Activated CD4-positive, alpha-beta T cell treated with anti-CD3 and anti-CD28 coated beads for 36 hours (primary cell): ENCODE measurements at regions not wholly inside any gene's neighbourhood (a gene's known extent, or its start where the extent isn't known, plus 50 kb on each side); places are given as distances from the start of the nearest gene placed in this dataset.
"Not testable (repeated sequence)": the region's sequence is repeated elsewhere in the genome, so short reads cannot be mapped to it uniquely, and the experiment has no call there.

Source experiments
- ATAC-seq: fragments of 200-7000 bp; cut with Tn5 transposase; one replicate; pipeline ENCODE4 v1.10.0; 2021; ENCODE audit warnings: mild to moderate bottlenecking, moderate library complexity
- CTCF ChIA-PET: fragments of 350-600 bp; sonication (Branson Sonifier 250); formaldehyde crosslinking; loops from one replicate; lab custom pipeline; 2021; ENCODE audit warnings: antibody characterized with exemption; lab: Charles Lee
- POLR2A ChIA-PET: fragments of 350-600 bp; sonication (Branson Sonifier 250); formaldehyde crosslinking; loops from one replicate; lab custom pipeline; 2021; ENCODE audit warnings: antibody characterized with exemption, inconsistent platforms; lab: Charles Lee
- DNase-seq: peaks from one replicate; pipeline ENCODE4 v3.0.0-alpha.2; 2020
- H3K27ac Mint-ChIP-seq: one replicate; pipeline ENCODE4 v1.8.0; 2021; ENCODE audit warnings: mixed read lengths
- H3K27me3 Mint-ChIP-seq: one replicate; pipeline ENCODE4 v1.8.0; 2021; ENCODE audit warnings: mixed read lengths
- H3K36me3 Mint-ChIP-seq: one replicate; pipeline ENCODE4 v1.8.0; 2021; ENCODE audit warnings: low read depth, mixed read lengths
- H3K4me1 Mint-ChIP-seq: one replicate; pipeline ENCODE4 v1.8.0; 2021; ENCODE audit warnings: mixed read lengths
- H3K4me3 Mint-ChIP-seq: one replicate; pipeline ENCODE4 v1.8.0; 2021; ENCODE audit warnings: mild to moderate bottlenecking, moderate library complexity, mixed read lengths
- H3K9me3 Mint-ChIP-seq: one replicate; pipeline ENCODE4 v1.8.0; 2021; ENCODE audit warnings: low read depth, mixed read lengths
- intact Hi-C, 2 experiments: fragments of 100-400 bp; cut with DNase I in 1 of 2; cut with micrococcal nuclease in 1 of 2; formaldehyde crosslinking; loops; one replicate each; pipeline versions ENCODE4 v1.14.2 to v1.15.1; 2022 to 2024; cut with DNase I, micrococcal nuclease

GRCh38 chr3:174358252-174358651, 500.9 kb upstream of the NAALADL2 start:
- Mint-ChIP-seq H3K27ac (no peak overlapping the region), H3K36me3 (no peaks in the 10 kb centered on the region), H3K4me3 (no peak overlapping the region), H3K4me1 (no peaks in the 10 kb centered on the region), H3K27me3 (no peaks in the 10 kb centered on the region), H3K9me3 (no peaks in the 10 kb centered on the region)
- intact Hi-C loops: no loop called here
- no peak for ATAC-seq
- POLR2A ChIA-PET: no interaction called here
- DNase-seq: no peak
- CTCF ChIA-PET: no interaction called here

- H3K4me3 Mint-ChIP-seq: no peak overlapping the region
- H3K27ac Mint-ChIP-seq: no peak overlapping the region
- no peaks in the 10 kb centered on the region for H3K9me3 Mint-ChIP-seq
- no peaks in the 10 kb centered on the region for H3K4me1 Mint-ChIP-seq
- H3K36me3 Mint-ChIP-seq: no peaks in the 10 kb centered on the region
- intact Hi-C loops: no loop called here
- ChIA-PET POLR2A (no interaction called here), CTCF (interaction anchor here (0.6 kb wide), 1 partner anchor 344 kb away, joined by 3 read pairs; no protein-coding TSS in a partner anchor)
- ATAC-seq (no peak), DNase-seq (no peak)
- no peaks in the 10 kb centered on the region for H3K27me3 Mint-ChIP-seq
These were observed 496.6 kb upstream of the NAALADL2 start for GRCh38 chr3:174362556-174362955.

GRCh38 chr3:174363256-174363655, 495.9 kb upstream of the NAALADL2 start:
- Mint-ChIP-seq H3K27ac (no peak overlapping the region), H3K9me3 (no peaks in the 10 kb centered on the region), H3K27me3 (no peaks in the 10 kb centered on the region), H3K4me3 (no peak overlapping the region), H3K4me1 (no peaks in the 10 kb centered on the region), H3K36me3 (no peaks in the 10 kb centered on the region)
- intact Hi-C loops: no loop called here
- ATAC-seq (no peak), DNase-seq (no peak)
- ChIA-PET CTCF (interaction anchor here (0.6 kb wide), 1 partner anchor 1024 kb away, joined by 4 read pairs; no protein-coding TSS in a partner anchor), POLR2A (no interaction called here)

- no peak for ATAC-seq
These were observed 493.3 kb upstream of the NAALADL2 start for GRCh38 chr3:174365796-174366195.

GRCh38 chr3:174366904-174367303, 492.2 kb upstream of the NAALADL2 start:
- DNase-seq, H3K27me3 Mint-ChIP-seq, intact Hi-C loops, H3K4me1 Mint-ChIP-seq, H3K4me3 Mint-ChIP-seq, POLR2A ChIA-PET, CTCF ChIA-PET, ATAC-seq, H3K27ac Mint-ChIP-seq, H3K9me3 Mint-ChIP-seq, H3K36me3 Mint-ChIP-seq: not testable (repeated sequence)

More at GRCh38 chr3:174365796-174366195, 493.3 kb upstream of the NAALADL2 start:
- H3K27ac Mint-ChIP-seq: no peak overlapping the region
- no peak overlapping the region for H3K4me3 Mint-ChIP-seq
- H3K4me1 Mint-ChIP-seq: no peaks in the 10 kb centered on the region
- DNase-seq: no peak
- H3K36me3 Mint-ChIP-seq: no peaks in the 10 kb centered on the region
- H3K27me3 Mint-ChIP-seq: no peaks in the 10 kb centered on the region
- intact Hi-C loops: no loop called here
- ChIA-PET CTCF (no interaction called here), POLR2A (no interaction called here)
- peaks cover 2% of the 10 kb centered on the region for H3K9me3 Mint-ChIP-seq

GRCh38 chr3:174376346-174376745, 482.8 kb upstream of the NAALADL2 start:
- H3K4me1 Mint-ChIP-seq: no peaks in the 10 kb centered on the region
- intact Hi-C loops: loop anchor here in 1 of 2 experiments (1.0 kb wide), 1 partner anchor 27 kb away; no protein-coding TSS in a partner anchor
- H3K27ac Mint-ChIP-seq: no peak overlapping the region
- no peak overlapping the region for H3K4me3 Mint-ChIP-seq
- H3K36me3 Mint-ChIP-seq: no peaks in the 10 kb centered on the region
- H3K9me3 Mint-ChIP-seq: peaks cover 1% of the 10 kb centered on the region
- ChIA-PET POLR2A (no interaction called here), CTCF (no interaction called here)
- H3K27me3 Mint-ChIP-seq: no peaks in the 10 kb centered on the region
- ATAC-seq (no peak), DNase-seq (no peak)

- no peak overlapping the region for H3K27ac Mint-ChIP-seq
- no peaks in the 10 kb centered on the region for H3K36me3 Mint-ChIP-seq
- ChIA-PET POLR2A (no interaction called here), CTCF (no interaction called here)
- no peaks in the 10 kb centered on the region for H3K4me1 Mint-ChIP-seq
- H3K9me3 Mint-ChIP-seq: peaks cover 1% of the 10 kb centered on the region
- H3K27me3 Mint-ChIP-seq: no peaks in the 10 kb centered on the region
- no peak overlapping the region for H3K4me3 Mint-ChIP-seq
- no peak for ATAC-seq
- intact Hi-C loops: no loop called here
- no peak for DNase-seq
These were observed 482.0 kb upstream of the NAALADL2 start for GRCh38 chr3:174377096-174377495.

- CTCF ChIA-PET: no interaction called here
These were observed 481.4 kb upstream of the NAALADL2 start for GRCh38 chr3:174377684-174378083.

GRCh38 chr3:174382878-174383277, 476.3 kb upstream of the NAALADL2 start:
- CTCF ChIA-PET: no interaction called here
- POLR2A ChIA-PET: no interaction called here
- Mint-ChIP-seq H3K4me3 (no peak overlapping the region), H3K9me3 (peaks cover 1% of the 10 kb centered on the region), H3K27me3 (no peaks in the 10 kb centered on the region), H3K36me3 (no peaks in the 10 kb centered on the region), H3K27ac (no peak overlapping the region), H3K4me1 (no peaks in the 10 kb centered on the region)
- no peak for ATAC-seq
- intact Hi-C loops: no loop called here
- DNase-seq: no peak

More at GRCh38 chr3:174377684-174378083, 481.4 kb upstream of the NAALADL2 start:
- ATAC-seq: no peak
- POLR2A ChIA-PET: no interaction called here
- no peaks in the 10 kb centered on the region for H3K4me1 Mint-ChIP-seq
- H3K27me3 Mint-ChIP-seq: no peaks in the 10 kb centered on the region
- no peak overlapping the region for H3K27ac Mint-ChIP-seq
- no peaks in the 10 kb centered on the region for H3K36me3 Mint-ChIP-seq
- peaks cover 1% of the 10 kb centered on the region for H3K9me3 Mint-ChIP-seq
- no peak for DNase-seq
- intact Hi-C loops: no loop called here
- no peak overlapping the region for H3K4me3 Mint-ChIP-seq

- peaks cover 4% of the 10 kb centered on the region for H3K9me3 Mint-ChIP-seq
- intact Hi-C loops: no loop called here
- H3K4me3 Mint-ChIP-seq: no peak overlapping the region
- CTCF ChIA-PET: no interaction called here
- H3K4me1 Mint-ChIP-seq: no peaks in the 10 kb centered on the region
- DNase-seq (no peak), ATAC-seq (no peak)
- POLR2A ChIA-PET: no interaction called here
- no peaks in the 10 kb centered on the region for H3K36me3 Mint-ChIP-seq
- H3K27me3 Mint-ChIP-seq: no peaks in the 10 kb centered on the region
- no peak overlapping the region for H3K27ac Mint-ChIP-seq
These were observed 471.4 kb upstream of the NAALADL2 start for GRCh38 chr3:174387736-174388135.

GRCh38 chr3:174397848-174398247, 461.3 kb upstream of the NAALADL2 start:
- no peaks in the 10 kb centered on the region for H3K9me3 Mint-ChIP-seq
- H3K27me3 Mint-ChIP-seq: no peaks in the 10 kb centered on the region
- no peaks in the 10 kb centered on the region for H3K36me3 Mint-ChIP-seq
- no peak overlapping the region for H3K27ac Mint-ChIP-seq
- no peaks in the 10 kb centered on the region for H3K4me1 Mint-ChIP-seq
- CTCF ChIA-PET: no interaction called here
- DNase-seq: no peak
- intact Hi-C loops: no loop called here
- no peak for ATAC-seq
- H3K4me3 Mint-ChIP-seq: no peak overlapping the region
- POLR2A ChIA-PET: no interaction called here

- Mint-ChIP-seq H3K27ac (no peak overlapping the region), H3K36me3 (no peaks in the 10 kb centered on the region), H3K4me1 (no peaks in the 10 kb centered on the region), H3K9me3 (no peaks in the 10 kb centered on the region), H3K27me3 (no peaks in the 10 kb centered on the region), H3K4me3 (no peak overlapping the region)
- no peak for ATAC-seq
- CTCF ChIA-PET: no interaction called here
- DNase-seq: no peak
- POLR2A ChIA-PET: no interaction called here
- intact Hi-C loops: no loop called here
These were observed 460.4 kb upstream of the NAALADL2 start for GRCh38 chr3:174398761-174399160.
